ENCODE measurements at regions not wholly inside any gene's neighbourhood (a gene's known extent, or its start where the extent isn't known, plus 50 kb on each side); places are given as distances from the start of the nearest gene placed in this dataset.
"Not testable (repeated sequence)": the region's sequence is repeated elsewhere in the genome, so short reads cannot be mapped to it uniquely, and the experiment has no call there.

DNA sequence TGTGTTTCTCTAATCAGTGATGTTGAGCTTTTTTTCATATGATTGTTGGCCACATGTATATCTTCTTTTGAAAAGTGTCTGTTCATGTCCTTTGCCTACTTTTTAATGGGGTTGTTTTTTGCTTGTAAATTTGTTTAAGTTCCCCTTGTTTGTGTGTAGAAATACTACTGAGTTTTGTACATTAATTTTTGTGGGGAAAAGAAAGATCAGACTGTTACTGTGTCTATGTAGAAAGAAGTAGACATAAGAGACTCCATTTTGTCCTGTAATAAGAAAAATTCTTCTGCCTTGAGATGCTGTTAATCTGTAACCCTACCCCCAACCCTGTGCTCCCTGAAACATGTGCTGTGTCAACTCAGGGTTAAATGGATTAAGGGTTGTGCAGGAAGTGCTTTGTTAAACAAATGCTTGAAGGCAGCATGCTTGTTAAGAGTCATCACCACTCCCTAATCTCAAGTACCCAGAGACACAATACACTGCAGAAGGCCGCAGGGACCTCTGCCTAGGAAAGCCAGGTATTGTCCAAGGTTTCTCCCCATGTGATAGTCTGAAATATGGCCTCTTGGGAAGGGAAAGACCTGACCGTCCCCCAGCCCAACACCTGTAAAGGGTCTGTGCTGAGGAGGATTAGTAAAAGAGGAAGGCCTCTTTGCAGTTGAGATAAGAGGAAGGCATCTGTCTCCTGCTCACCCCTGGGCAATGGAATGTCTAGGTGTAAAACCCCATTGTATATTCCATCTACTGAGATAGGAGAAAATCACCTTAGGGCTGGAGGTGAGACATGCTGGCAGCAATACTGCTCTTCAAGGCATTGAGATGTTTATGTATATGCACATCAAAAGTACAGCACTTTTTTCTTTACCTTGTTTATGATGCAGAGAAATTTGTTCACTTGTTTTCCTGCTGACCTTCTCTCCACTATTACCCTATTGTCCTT lies 196.4 kb downstream of the JRKL start:
- H3K4me3 ChIP-seq, H3K27ac ChIP-seq: not testable (repeated sequence)

DNA sequence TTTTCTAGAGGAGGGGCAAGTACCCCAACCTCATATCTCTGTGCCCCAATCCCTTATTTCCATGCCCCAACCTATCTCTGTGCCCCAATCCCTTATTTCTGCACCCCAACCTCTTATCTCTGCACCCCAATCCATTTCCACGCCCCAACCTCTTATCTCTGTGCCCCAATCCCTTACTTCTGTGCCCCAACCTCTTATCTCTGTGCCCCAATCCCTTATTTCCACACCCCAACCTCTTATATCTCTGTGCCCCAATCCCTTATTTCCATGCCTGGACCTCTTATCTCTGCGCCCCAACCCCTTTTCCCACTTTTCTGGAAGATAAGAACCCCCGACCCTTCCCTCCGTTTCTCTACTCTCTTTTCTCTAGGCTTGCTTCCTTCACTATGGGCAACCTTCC lies 199.0 kb downstream of the JRKL start:
- H3K27ac ChIP-seq, H3K4me3 ChIP-seq: not testable (repeated sequence)

DNA sequence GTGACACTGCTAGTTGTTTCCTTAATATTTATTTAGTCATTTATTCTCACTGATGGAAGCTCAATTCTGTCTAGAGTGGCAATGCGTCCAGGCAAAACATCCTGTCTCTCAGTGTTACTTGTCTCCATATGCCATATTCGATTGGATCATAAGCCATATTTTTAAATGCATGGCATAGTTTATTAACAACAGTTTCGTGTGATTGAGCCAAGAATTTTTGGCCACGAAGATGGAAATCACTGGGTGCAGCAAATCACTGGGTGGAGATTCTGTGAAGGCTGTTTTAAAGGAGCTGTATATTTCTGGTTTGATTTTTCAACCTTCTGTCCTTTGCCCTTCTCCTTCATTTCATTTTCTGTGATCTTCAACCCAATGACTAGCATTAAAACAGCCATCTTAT lies 205.2 kb downstream of the JRKL start:
- H3K27ac ChIP-seq, result no peak overlapping the region
- no peak overlapping the region for H3K4me3 ChIP-seq

DNA sequence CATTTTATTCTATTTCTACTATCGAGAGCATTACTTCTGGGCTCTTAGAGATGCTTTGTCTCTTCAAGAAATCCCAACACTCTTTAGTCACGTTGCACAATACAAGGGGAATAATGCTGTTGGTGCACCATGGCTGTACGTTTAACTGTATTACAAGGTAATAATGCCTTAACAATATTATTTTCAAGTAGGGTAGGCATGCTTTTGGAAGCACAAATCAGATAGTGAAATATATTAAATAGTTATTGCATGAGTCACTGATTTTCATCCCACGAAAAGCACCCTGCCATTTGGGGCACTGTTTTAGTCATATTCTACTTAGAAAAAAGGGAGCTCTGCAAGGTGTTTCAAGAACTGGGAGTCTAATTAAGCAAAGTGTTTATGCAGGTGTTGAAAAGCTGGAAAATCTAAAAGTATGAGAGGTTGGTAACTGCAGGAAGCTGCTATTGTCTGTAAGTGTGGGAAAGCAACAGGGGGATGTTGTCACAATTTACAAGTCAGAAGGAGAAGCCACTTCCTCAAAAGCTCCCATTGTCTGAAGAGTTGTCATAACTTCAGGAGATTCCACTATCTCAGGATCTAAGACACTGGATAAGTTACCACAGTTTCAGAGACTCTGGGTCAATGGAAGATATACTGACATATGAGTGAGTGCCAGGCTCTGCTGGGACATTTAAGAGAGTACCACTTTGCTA lies 218.2 kb downstream of the JRKL start:
- Histone ChIP-seq H3K27ac (no peak overlapping the region), H3K4me3 (no peak overlapping the region)

DNA sequence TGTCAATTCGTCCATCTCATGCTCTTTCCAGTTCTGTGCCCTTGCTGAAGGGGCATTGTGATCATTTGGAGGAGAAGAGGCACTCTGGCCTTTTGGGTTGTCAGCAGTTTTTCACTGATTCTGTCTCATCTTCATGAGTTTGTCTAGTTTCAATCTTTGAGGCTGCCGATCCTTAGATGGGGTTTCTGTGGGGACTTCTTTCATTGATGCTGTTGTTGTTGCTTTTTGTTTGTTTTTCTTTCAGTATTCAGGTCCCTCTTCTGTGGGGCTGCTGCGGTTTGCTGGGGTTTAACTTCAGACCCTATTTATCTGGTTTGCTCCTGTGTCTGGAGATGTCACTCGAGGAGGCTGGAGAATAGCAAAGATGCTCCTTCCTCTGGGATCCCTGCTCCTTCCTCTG lies 224.3 kb downstream of the JRKL start:
- no peak overlapping the region for H3K4me3 ChIP-seq
- no peak overlapping the region for H3K27ac ChIP-seq

DNA sequence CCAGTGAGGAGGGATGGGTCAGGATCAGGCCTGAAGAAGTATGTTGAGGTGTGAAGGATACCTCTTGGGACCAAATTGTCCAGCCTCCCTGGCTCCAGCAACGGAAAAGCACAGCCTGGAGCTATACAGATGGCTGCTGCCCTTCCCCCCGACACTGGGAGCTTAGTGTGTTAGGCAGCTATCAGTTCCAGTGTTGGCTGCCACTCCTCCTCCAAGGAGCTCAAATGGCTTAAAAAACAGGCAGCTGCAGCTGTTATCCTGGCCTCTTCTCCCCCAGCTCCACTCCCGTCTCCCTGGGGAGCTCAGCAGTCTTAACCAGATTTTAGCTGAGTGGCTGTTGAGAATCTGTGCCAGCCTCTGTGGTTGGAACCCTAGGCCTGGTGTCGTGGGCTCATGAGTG lies 225.0 kb downstream of the JRKL start:
- Histone ChIP-seq H3K27ac (no peak overlapping the region), H3K4me3 (no peak overlapping the region)

DNA sequence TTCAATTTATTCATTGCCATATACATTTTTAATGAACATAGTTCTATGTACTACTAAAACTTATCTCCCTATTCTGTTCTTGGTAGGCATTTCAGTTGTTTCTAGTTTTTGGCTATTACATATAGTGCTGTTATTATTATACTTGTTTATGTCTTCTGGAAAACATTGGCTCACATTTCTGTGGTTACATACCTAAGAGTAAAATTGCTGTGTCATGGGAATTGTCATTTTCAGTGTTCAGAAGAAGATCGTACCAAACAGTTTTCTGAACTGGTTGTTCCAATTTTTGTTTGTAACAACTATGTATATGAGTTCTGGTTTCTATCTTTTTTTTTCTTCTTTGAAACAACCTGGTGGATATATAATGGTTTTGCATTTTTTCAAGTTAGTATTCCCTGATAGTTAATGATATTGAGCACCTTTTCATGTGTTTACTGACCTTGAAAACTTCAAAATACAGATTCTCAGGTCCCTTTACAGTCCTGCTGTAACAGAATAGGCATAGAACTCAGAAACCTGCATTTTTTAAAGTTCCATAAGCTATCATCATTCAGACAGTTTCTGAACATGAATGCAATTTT lies 230.7 kb downstream of the JRKL start:
- Histone ChIP-seq H3K27ac (no peak overlapping the region), H3K4me3 (no peak overlapping the region)

DNA sequence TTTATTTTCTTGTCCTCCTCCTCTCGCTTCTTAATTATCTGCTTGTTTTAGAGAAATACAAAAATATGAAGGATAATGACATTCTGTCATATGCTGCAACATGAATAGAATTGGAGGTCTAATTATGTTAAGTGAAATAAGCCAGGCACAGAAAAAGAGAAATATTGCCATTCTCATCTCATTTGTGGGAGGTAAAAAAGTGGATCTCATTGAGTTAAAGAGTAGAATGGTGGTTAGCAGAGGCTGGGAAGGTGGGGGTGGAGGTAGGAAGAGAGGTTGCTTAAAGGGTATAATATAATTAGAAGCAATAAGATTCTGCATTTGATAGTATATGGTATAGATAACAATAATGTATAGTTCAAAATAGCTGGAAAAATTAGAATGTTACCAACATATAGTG lies 231.3 kb downstream of the JRKL start:
- H3K4me3 ChIP-seq, result no peak overlapping the region
- no peak overlapping the region for H3K27ac ChIP-seq

DNA sequence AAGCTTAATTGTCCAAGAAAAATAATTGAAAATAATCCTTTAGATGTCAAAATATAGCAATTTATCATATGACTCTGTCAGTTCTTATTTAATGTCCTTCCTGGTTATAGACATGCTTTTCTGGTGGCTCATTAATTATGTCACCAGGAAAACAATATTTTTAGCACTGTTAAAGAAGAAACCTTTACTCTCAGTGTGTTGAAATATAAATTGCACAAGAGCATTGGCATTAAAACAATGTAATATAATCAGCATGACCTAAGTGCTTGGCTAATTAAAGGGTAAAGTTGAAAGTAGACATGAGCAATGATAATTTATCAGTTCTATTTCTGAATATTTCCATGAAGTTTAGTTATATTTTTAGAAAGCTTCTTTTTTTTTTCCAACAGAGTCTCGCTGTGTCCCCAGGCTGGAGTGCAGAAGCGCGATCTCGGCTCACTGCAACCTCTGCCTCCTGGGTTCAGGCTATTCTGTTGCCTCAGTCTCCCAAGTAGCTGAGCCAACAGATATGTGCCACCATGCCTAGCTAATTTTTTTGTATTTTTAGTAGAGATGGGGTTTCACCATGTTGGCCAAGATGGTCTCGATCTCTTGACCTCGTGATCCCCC lies 232.3 kb downstream of the JRKL start:
- no peak overlapping the region for H3K4me3 ChIP-seq
- no peak overlapping the region for H3K27ac ChIP-seq

DNA sequence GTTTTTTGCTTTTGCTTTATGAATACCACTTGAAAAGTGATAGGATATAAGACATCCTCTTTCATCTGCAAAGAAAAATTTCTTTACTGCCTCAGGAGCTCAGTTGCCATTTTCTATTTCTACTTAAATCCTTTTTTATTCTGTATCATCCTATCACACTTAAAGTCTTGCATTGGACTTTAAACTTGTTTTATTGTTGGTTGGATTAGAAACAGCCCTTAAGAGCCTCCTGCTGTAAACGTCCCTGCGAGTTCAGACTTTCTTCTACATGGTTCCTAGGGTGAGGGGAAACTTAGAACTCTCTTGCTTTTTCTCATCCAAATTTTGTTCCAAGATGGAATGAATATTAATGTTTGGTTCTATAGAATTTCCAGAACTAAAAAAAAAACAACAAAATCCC lies 234.3 kb downstream of the JRKL start:
- H3K27ac ChIP-seq, result no peak overlapping the region
- H3K4me3 ChIP-seq, result no peak overlapping the region

DNA sequence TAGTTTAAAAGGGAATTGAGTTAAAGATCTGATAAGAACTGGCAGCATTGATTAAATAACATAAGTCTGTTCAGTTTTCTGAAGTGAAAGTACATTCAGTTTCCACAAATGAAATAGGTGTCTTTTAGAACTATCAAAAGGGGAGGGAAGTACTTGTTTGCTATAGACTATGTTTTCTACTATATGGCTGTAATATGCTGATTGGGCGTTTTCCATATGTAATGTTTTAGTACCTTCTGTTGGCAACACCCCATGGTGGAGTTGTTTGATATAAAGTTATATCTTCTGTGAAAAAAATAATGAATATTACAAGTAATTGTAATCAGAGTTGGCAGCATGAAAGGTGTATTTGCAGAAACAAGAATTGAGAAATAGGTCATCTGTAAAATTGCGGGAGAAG lies 237.6 kb downstream of the JRKL start:
- H3K27ac ChIP-seq, result no peak overlapping the region
- H3K4me3 ChIP-seq, result no peak overlapping the region

DNA sequence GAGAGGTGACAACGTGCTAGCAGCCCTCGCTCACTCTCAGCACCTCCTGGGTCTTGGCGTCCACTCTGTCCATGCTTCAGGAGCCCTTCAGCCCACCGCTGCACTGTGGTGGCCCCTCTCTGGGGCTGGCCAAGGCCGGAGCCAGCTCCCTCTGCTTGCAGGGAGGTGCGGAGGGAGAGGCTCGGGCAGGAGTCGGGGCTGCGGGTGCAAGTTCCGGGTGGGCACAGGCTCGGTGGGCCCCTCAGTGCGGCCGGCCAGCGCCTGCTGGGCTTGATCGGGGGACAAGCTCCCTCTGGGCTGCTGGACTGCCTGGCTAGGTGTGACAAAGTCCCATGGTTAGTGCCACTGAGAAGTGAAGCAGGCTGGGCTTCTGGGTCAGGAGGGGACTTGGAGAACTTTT lies 245.8 kb downstream of the JRKL start:
- Histone ChIP-seq H3K4me3 (no peak overlapping the region), H3K27ac (no peak overlapping the region)

DNA sequence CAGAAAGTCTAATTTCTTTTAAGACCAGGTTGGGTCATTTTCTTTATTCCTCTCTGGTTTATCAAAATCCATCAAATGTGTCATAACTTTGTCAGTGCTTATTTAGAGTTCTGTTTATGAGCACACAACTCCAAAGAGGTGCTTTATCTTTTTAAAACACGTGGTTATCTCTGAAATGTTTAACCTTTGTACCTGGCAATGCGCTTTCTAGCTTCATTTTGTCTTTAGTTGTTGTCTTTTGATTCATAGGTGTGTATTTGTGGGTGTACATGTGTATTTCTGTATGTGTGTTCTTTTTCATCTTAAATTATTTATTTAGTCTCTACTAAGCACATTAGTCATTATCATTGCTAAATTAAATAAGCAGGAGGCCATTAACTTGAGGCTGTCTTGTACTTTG lies 251.4 kb downstream of the JRKL start:
- H3K27ac ChIP-seq, result no peak overlapping the region

DNA sequence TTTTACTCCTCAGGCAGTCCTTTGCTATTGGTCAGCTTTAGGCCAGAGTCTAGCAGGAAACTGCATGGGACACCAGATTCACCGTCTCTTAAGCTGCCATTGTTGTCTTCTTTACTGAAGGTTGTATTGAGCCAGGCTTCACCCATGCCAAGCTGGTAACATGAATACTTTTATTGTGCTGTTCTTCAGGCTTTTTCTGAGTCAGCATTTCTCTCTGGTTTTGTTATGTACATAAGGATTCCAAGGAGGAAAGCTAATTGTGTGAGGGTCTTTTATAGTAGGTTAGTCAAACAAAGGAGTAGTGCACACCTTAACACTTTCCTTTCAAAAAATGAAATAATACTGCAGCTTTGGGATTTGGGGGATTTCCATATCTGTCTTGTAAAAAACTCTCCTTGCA lies 252.8 kb downstream of the JRKL start:
- no peak overlapping the region for H3K4me3 ChIP-seq
- H3K27ac ChIP-seq, result no peak overlapping the region

More for the DNA sequence above, 251.4 kb downstream of the JRKL start:
- H3K4me3 ChIP-seq, result no peak overlapping the region

DNA sequence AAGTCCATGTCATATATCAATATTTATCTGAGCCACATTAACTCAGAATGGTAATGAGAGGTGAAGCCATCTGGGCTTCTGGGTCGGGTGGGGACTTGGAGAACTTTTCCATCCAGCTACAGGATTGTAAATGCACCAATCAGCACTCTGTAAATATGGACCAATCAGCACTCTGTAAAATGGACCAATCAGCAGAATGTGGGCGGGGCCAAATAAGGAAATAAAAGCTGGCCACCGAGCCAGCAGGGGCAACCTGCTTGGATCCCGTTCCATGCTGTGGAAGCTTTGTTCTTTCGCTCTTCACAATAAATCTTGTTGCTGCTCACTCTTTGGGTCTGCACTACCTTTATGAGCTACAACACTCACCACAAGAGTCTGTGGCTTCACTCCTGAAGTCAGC lies 253.4 kb downstream of the JRKL start:
- Histone ChIP-seq H3K27ac (no peak overlapping the region), H3K4me3 (no peak overlapping the region)

DNA sequence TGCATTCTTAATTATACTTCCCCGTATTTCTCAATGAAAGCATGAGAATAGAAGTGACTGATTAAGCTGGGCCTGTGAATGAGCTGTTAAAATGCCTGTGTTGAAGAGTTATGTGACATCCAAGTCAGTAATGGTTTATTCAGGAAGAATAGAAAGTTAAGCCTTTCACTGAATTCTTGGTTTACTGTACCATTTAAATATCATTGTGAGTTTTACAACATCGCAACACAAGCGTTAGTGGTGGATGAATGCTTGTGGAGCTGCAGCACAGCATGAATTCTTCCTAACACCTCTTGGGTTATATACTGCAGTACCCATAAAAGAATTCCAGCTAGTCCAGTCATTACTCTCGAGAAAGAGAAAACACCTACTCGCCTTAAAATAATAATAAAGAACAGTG lies 257.8 kb downstream of the JRKL start:
- Histone ChIP-seq H3K27ac (no peak overlapping the region), H3K4me3 (no peak overlapping the region)

DNA sequence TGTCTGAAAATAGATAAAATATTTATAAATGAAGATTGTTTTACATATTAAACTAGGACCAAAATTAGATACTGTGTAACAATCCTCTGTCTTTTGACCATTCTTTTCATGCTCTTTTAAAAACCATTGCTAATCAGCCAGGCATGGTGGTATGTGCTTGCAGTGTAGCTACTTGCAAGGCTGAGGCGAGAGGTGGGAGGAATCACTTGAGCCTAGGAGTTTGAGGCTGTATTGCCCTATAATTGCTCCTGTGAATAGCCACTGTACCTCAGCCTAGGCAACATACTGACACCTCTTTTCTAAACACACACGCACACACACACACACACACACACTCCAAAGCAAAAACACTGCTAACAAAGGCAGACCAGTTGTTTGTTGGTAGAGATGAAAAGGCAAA lies 259.2 kb downstream of the JRKL start:
- H3K4me3 ChIP-seq, result no peak overlapping the region
- no peak overlapping the region for H3K27ac ChIP-seq

DNA sequence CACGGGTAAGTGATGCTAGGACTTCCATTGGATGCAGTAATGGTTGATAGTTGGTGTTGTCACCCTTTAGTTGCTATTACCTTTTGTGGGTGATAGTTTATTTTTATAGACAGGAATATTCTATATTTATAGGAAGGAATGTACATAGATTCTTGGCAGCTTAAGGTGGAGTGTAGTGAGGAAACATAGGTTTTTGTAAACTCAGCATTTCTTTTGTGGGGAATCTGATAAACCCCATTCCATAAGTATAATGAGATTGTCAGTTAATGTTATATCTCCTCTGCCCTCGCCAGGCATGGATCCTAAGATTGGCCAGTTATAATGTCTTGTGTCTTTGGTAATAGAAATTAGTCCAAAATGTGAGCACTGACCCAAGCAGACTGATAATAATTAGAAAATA lies 262.7 kb downstream of the JRKL start:
- Histone ChIP-seq H3K4me3 (no peak overlapping the region), H3K27ac (no peak overlapping the region)

DNA sequence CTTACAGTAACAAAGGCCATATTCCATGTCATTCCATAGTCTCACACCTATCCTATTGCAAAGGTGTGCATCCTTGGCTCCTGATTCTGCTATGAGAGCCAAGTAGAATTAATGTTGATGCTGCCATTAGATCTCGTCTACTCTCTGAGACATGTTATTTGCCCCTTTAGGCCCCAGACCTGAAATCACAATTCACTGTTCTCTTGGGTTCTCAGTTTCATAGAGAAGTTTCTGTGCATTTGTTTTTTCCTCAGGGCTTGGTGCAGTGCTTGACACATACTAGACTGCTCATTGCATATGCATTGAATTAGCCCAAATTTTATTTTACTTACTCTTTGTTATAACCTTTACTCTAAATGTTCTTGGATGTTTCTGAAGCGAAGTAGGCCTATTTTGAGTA lies 265.7 kb downstream of the JRKL start:
- H3K4me3 ChIP-seq, result no peak overlapping the region
- no peak overlapping the region for H3K27ac ChIP-seq

DNA sequence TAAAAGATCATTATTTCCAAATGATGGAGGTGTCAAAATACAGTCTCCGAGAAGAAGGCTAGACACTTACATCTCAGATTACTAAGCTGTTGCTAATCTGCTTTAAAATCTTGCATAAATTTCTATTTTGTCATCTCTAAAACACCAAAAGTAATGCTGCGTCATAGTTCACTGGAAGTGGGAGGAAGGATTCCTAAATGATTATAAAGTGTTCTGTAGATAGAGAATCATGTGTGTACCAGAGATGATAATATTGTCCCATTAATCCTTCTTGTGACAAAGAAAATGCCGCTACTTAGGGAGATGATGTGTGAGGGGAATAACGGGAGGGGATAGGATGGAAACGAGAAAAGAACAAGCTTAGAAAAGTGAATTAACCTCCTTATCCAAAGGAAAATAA lies 268.6 kb downstream of the JRKL start:
- H3K4me3 ChIP-seq, result no peak overlapping the region
- no peak overlapping the region for H3K27ac ChIP-seq

DNA sequence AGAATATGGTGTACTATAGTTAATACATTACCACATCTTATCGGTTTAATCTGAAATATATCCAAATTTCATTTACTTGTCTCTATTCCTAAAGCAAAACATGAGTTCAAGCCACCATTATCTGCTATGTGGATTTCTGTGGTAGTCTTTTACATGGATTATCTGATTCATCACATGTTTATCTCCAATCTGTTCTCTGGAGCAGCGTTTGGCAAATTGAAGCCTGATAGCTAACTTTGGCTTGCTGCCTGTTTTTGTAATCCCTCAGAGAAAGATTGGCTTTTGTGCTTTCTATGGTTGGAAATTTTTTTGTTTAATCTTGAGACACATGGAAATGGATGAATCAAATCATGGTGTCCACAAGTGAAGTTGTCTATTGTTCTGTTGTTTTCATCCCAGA lies 274.3 kb downstream of the JRKL start:
- Histone ChIP-seq H3K27ac (no peak overlapping the region), H3K4me3 (no peak overlapping the region)
